OCI-LY3 (cell line): ENCODE measurements at regions not wholly inside any gene's neighbourhood (a gene's known extent, or its start where the extent isn't known, plus 50 kb on each side); places are given as distances from the start of the nearest gene placed in this dataset.

ENCODE experiments used
- CTCF ChIP-seq: fragments of 200-600, 300-600 bp; sonication (generic); IDR thresholded peaks from 2 replicates; pipeline ENCODE4 v1.5.1; 2014; ENCODE audit warnings: antibody characterized with exemption, low read length, low read depth
- EZH2phosphoT487 ChIP-seq: fragments of 200-600 bp; shearing (Covaris generic); IDR thresholded peaks from 2 replicates; pipeline ENCODE4 v1.6.1; 2018; ENCODE audit warnings: antibody characterized with exemption, mixed run types, low read depth

GRCh38 chr4:152223600-152223999 is 312.3 kb downstream of the FBXW7 start:
- no peak for TF ChIP-seq CTCF
- no peak for TF ChIP-seq EZH2phosphoT487
